ENCODE measurements at regions not wholly inside any gene's neighbourhood (a gene's known extent, or its start where the extent isn't known, plus 50 kb on each side); places are given as distances from the start of the nearest gene placed in this dataset.

DNA sequence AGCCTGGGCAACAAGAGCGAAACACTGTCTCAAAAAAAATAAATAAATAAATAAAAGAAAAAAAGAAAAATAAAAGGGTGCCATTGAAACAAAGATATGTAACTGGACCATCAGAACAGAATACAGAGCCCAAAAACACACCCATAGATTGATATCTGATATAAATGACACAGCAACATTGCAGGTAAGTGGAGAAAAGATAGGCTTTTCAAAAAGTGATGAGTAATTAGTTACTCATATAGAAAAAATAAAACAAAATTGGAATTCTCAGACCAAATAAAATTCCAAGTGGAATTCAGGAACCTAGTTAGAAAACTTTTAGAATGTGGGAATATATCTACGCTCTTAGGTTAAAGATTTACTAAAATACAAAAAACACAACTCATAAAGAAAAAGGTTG, 60.6 kb upstream of the CHD6 start:
- FAIRE-seq (no peak), ATAC-seq (no peak), DNase-seq (ENCODE audit: low read depth, low spot score) (no peak)
- in situ Hi-C loops (cut with MboI) (no loop called here), intact Hi-C loops (cut with micrococcal nuclease; ENCODE audit: unreplicated experiment) (no loop called here)
- TF ChIP-seq NR2F1 (conservative IDR thresholded peaks at IDR 0.05) = no peak
- no peak for TF ChIP-seq CHD1 (IDR thresholded peaks at IDR 0.05; ENCODE audit: low read depth, low read length)
- TF ChIP-seq IKZF1 (conservative IDR thresholded peaks at IDR 0.05) = no peak
- no peak for TF ChIP-seq CREB1 (IDR thresholded peaks at IDR 0.05; ENCODE audit: low read depth)
- TF ChIP-seq POLR2A (IDR thresholded peaks at IDR 0.05; ENCODE audit: low read depth, low read length) = no peak
- TF ChIP-seq IKZF2 (IDR thresholded peaks at IDR 0.05) = no peak
- TF ChIP-seq ATF2 (IDR thresholded peaks at IDR 0.05; ENCODE audit: low read length) = no peak
- no peak for TF ChIP-seq ZNF24 (IDR thresholded peaks at IDR 0.05)
- TF ChIP-seq KLF5 (IDR thresholded peaks at IDR 0.05; ENCODE audit: partially characterized antibody) = no peak
- no peak for TF ChIP-seq ZSCAN29 (IDR thresholded peaks at IDR 0.05)
- no peak for TF ChIP-seq YBX1 (IDR thresholded peaks at IDR 0.05)
- TF ChIP-seq, protein P1, sequence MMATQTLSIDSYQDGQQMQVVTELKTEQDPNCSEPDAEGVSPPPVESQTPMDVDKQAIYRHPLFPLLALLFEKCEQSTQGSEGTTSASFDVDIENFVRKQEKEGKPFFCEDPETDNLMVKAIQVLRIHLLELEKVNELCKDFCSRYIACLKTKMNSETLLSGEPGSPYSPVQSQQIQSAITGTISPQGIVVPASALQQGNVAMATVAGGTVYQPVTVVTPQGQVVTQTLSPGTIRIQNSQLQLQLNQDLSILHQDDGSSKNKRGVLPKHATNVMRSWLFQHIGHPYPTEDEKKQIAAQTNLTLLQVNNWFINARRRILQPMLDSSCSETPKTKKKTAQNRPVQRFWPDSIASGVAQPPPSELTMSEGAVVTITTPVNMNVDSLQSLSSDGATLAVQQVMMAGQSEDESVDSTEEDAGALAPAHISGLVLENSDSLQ (IDR thresholded peaks at IDR 0.05) = no peak
- TF ChIP-seq MYB (IDR thresholded peaks at IDR 0.05; ENCODE audit: borderline replicate concordance, low read depth, low read length) = no peak
- TF ChIP-seq CTCF (IDR thresholded peaks at IDR 0.05 in 2 of 3, conservative IDR thresholded peaks at IDR 0.05 in 1 of 3; ENCODE audit: control insufficient read depth in 2 of 3, extremely low read depth in 1 of 3, insufficient read depth in 1 of 3, low read depth in 3 of 3, low read length in 3 of 3) = no peak
- no peak for TF ChIP-seq SREBF2 (IDR thresholded peaks at IDR 0.05; ENCODE audit: low read length)
- no peak for TF ChIP-seq RUNX3 (IDR thresholded peaks at IDR 0.05; ENCODE audit: low read length)
- TF ChIP-seq KDM1A (IDR thresholded peaks at IDR 0.05; ENCODE audit: borderline replicate concordance) = no peak
- TF ChIP-seq NFYB (IDR thresholded peaks at IDR 0.05; ENCODE audit: insufficient read depth, low read depth, low read length) = no peak
- TF ChIP-seq ZBTB4 (CRISPR knock-in tag; IDR thresholded peaks at IDR 0.05) = no peak
- no peak for TF ChIP-seq BHLHE40 (IDR thresholded peaks at IDR 0.05; ENCODE audit: borderline replicate concordance in 1 of 2, low read depth in 2 of 2, low read length in 1 of 2)
- Histone ChIP-seq H3K4me3 (no peak overlapping the region), H3K36me3 (ENCODE audit: control insufficient read depth in 2 of 2, insufficient read depth in 2 of 2, low read length in 1 of 2) (no peaks in the 10 kb centered on the region), H4K20me1 (ENCODE audit: control insufficient read depth, insufficient read depth) (no peaks in the 10 kb centered on the region), H2AFZ (ENCODE audit: control insufficient read depth, low read depth, low read length) (no peak overlapping the region), H3K4me1 (ENCODE audit: control insufficient read depth, insufficient read depth, low read length) (peaks cover 3% of the 10 kb centered on the region), H3K27ac (ENCODE audit: control insufficient read depth, insufficient read depth) (no peak overlapping the region), H3K9me3 (replicated peaks; ENCODE audit: control insufficient read depth, insufficient read depth, low read length) (no peaks in the 10 kb centered on the region), H3K79me2 (ENCODE audit: control insufficient read depth, insufficient read depth, low read length) (no peaks in the 10 kb centered on the region), H3K9ac (ENCODE audit: control insufficient read depth, insufficient read depth, low read length) (no peak overlapping the region), H3K4me2 (ENCODE audit: control insufficient read depth, insufficient read depth) (no peak overlapping the region), H3K27me3 (replicated peaks in 1 of 2; ENCODE audit: control insufficient read depth in 2 of 2, insufficient read depth in 2 of 2, low read length in 1 of 2) (no peaks in the 10 kb centered on the region; a peak in 1 of 4 replicates)
- 85% methylated on average over 2 of the region's 2 CpGs for WGBS (ENCODE audit: insufficient coverage, insufficient replicate concordance, low lambda C conversion rate, missing lambda C conversion rate)
- no TSS peak for BruUV-seq (replicated peaks)
- ChIA-PET POLR2A (no interaction called here), SMC1A (ENCODE audit: uncharacterized antibody, unreplicated experiment) (interaction anchor here (1.2 to 1.3 kb wide), 2 partner anchors 13 to 170 kb away, joined by 3 to 4 read pairs; no protein-coding TSS in a partner anchor), CTCF (no interaction called here), RAD21 (ENCODE audit: unreplicated experiment) (no interaction called here)
